HG03378 (cell line): ENCODE measurements at regions not wholly inside any gene's neighbourhood (a gene's known extent, or its start where the extent isn't known, plus 50 kb on each side); places are given as distances from the start of the nearest gene placed in this dataset.

Experiments
- ATAC-seq: cut with Tn5 transposase; IDR thresholded peaks from one replicate; pipeline ENCODE4 v1.9.1; 2021; ENCODE audit warnings: mild to moderate bottlenecking, moderate library complexity; ENCODE audit not compliant: unreplicated experiment

DNA sequence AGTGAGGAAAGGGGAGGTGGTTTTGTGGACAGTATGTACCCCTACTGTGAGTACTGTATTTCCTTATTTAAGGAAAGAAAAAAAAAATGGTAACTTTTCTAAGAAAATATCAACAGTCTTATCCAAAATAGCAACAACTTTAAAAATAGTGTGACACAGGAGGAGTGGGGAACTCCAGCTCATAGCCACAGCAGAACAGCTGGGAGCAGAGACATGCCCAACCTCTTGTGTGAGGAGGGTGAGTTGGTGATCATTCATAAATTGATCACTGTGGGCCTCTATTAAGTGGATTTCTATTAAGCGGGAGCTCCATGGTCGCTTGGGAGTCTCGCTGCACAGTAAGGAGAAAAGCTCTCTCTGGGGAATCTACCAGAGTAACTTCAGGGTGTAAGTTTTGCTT is 158.8 kb upstream of the DUSP10 start:
- ATAC-seq = no peak

DNA sequence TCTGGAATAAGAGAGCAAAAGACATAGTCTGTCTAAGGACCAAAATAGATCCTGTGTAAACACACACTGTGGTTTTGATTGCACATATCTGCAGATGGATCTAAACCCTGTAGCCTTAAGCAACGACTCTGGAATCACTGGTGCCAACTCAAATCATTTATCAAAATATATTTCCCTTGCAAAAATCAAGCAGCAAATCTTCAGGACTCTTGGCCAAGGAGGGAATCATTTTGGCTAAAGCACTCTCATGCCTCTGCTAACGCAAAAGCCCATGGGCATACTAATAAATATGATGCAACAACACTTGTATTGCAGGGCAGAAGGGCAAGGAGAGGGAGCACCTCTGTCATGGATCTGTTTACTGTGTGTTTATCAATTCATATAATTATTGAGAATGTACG is 155.4 kb upstream of the DUSP10 start:
- ATAC-seq = no peak

DNA sequence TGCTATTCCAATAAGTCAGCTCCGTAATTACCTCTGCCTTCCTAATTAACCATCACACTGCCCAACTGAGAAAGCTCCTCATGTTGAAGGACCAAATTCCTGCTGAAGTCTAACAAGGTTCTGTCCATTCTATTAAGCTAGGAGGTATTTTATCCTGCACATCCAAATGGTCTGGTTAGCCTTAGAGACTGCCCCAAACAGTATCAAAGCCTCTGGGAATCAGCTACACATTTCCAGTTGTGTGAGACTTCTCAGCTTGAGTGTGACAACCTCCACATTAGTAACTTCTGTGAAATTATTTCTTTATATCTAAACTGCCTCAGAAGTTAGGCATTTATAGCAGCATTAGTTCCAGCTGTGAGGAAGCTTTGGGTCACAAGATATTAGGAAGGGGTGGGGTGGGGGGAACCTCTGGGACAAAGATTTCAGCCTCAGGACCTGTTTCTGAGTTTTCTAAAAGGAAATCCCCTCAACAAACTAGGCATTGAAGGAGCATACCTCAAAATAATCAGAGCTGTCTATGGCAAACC is 150.5 kb upstream of the DUSP10 start:
- no peak for ATAC-seq

DNA sequence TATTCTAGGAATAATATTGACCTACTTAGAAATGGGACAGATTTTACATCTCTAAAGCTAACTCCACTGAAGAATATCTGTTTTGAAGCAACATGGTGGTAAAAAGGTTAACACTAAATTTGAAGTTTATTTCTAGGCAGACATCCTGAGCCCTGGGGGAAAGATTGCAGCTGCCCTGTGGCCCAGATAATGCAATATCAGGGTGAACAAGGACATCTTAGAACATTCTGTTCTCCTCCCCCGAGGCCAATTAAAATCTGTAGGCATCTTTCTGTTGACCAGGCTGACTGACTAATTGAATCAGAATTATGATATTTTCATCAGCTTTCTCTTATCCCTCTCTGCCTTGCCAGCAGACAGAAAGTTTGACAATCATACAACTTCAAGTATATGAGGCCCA is 149.8 kb upstream of the DUSP10 start:
- ATAC-seq = no peak

DNA sequence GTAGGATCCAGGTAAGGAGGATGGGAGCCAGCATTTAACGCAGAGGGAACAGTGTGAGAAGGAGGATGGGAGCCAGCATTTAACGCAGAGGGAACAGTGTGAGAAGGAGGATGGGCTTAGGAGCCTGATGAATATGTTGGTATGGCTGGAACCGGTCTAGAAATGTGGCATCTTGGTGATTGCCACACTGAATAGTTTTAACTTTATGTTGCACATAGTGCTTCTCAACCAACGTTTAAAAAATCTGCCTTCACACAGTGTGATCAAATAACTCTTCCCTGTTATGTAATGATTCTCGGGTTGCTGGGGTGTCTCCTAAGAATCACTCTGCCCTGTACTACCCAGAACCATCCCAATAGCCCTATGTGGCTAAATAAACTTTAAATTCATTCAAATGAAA is 146.9 kb upstream of the DUSP10 start:
- no peak for ATAC-seq

DNA sequence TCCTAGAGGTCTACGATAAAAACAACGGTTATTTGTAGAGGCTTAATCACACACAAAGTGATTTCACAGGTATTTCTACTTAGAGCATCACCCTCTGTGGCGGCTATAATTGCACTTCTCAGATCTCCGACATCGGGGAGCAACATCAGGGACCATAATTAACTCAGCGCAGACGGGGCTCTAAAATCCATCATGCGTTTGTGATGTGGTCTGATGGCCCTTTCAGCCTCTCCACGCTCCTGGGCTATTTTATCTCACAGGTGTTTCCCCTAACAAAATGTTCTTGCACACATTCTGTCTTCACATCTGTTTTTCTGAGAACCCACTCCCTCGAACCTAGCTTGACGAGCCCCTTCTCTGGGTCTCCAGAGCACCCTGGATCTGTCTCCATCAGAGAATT is 146.3 kb upstream of the DUSP10 start:
- no peak for ATAC-seq

DNA sequence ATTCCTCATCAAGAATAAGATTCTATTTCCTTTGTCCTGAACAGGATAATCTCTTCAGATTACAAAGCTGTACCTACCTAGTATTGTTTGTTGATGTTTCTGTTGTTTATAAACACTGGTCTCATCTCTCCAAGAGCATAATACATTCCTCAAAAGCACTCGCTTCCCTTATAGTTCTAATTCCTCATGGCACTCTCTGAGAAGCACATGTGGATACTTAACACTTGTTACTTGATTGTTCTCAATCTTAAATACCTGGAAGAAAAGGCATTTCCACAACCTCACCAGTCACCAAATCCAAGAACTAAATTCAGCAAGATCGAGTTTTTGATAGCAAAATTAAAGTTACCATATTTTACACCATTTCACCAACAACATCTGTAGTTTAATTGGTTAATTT is 145.9 kb upstream of the DUSP10 start:
- ATAC-seq = no peak

DNA sequence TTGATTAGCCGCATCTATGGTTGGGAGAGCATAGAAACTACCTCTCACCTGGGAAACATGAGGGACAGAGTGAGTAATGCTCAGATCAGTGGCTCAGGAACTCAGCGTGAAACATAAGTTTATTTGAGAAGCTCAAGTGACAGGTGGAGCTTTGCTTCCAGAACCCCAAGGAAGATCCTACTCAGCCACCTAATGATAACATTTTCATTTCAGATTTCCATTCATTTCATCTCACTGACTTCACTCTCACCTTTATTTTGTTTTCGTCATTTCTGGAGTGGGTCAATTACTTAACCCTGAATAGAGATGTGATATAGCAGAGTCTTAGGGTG is 145.5 kb upstream of the DUSP10 start:
- no peak for ATAC-seq

DNA sequence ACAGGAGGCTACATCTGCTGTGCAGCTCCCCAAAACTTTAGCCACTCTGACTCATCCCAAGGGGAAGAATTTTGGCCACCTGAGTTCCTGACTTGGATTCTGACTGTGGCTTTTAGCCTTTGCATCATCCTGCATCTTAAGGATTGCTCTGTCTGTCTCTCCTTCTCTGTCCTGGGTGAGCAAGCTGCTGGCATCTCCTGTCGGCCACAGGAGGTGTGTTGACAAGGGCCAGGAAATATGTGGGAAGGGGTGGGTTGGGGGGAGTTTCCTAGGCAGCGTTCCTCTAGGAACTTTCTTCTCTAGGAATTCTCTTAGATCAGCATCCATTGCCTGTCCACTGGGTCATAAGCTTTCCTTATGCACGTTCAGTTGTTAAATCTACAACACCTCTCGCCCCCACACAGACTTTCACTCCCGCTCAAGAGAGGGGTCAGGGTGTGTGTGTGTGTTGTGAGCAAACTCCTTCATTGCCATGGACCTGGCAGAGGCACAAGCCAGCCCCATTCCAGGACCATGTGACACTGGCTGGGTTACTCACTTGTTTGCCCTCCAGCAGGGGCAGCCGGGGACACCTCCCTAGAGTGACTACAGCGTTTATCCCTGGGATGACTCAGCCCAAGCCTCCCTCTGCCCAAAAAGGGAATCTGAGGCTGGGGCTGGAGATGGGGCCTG is 145.0 kb upstream of the DUSP10 start:
- no peak for ATAC-seq

DNA sequence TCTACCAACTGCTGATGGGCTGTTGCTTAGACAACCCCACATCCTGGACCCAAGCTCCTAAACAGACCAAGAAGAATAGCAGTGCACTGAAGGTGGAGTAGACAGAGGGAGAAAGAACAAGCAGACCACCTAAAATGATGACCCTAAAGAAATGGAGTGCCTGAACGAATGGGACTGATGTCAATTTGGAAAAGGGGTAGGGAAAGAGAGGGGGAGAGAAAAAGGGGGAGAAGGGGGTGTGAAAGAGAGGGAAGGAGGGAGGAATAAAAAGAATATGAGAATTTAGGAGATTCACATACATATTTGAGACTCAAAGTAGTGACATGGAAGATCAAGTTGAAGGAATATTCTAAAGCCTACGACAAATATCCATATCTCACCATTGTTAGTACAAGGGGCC is 144.4 kb upstream of the DUSP10 start:
- ATAC-seq = no peak

DNA sequence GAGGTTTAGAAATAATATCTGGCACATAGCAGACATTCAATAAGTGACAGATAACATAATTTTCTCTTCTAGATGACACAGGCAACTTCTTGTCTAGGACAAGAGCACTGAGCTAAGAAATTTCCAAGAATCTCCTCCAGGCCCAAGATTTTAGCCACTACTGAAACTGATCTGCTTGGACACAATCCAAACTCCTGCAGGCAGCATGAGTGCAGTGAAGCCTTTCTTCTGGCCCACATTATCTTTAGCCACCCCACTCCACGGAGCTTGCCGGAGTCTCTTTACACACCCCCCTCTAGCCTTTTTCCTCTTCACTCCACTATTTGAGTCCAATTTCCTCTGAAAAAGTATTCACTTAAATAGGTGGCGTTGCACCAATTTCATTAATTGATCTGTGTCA is 142.9 kb upstream of the DUSP10 start:
- ATAC-seq = no peak

DNA sequence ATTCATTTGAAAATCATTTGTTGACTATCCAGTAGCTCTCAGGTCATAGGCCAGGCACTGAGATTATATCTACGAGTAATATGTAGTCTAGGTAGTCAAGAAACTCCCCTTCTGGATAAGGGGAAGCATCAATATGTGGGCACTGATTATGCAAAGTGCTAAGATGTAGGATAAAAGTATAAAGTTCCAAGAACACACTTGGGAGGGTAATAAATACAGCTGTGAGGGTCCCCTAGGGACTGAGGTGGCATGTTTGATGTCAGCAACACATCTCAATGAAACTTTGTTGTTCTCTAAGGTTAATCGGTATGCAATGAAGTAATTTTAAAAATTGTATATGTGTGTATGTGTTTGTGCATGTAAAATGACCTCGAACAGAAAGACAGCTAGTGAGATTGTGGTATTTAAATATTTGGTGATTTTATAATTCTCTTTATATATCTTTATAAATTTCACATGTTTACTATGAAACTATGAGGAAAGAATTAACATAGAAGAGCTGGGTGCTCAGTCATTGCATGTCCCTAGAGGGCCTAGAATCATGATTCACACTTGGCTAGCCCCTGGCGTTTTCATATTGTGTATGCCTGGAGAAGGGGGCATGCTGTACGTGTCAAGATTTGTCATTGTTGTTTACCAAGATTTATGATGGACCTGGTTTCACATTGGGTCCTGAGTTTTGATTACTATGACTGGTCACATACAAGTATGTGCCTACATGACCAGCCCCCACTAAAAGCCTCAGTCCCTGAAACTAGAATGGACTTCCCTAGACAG is 140.1 kb upstream of the DUSP10 start:
- no peak for ATAC-seq

DNA sequence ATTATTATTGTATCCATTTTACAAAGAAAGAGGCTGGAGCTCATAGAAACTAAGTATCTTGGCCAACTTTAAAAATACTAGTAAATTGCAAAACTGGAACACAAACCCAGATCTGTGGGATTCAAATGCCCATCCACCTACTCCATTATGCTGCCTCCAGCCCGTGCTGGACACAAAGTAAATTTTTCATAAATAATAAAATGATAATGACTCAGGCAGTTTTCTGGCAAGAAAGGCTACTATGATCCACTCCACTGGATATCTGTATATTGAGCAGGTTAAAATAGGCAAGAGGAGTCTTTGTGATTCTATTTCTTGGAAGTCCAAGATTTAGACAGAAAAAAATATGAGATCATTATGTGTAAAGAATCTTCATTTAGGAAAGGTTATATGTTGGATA is 138.3 kb upstream of the DUSP10 start:
- ATAC-seq = no peak

DNA sequence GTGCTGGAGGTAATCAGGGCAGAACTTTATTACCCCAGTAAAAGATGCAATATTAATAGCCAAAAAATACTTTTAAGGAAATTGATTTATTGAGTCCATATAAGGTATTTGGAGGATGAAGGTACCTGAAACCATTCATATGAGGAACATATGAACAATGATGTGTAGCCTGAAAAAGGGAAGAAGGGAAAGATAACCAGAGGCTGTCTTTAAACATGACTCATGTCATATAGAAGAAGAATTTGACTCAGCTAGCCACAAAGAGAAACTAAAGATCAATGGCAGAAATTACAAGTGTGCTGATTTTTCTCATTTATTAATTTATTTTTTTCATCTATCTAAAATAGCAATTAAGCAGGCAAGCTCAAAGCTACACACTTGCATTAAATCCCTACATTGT is 136.2 kb upstream of the DUSP10 start:
- ATAC-seq = peak; percentile 91

DNA sequence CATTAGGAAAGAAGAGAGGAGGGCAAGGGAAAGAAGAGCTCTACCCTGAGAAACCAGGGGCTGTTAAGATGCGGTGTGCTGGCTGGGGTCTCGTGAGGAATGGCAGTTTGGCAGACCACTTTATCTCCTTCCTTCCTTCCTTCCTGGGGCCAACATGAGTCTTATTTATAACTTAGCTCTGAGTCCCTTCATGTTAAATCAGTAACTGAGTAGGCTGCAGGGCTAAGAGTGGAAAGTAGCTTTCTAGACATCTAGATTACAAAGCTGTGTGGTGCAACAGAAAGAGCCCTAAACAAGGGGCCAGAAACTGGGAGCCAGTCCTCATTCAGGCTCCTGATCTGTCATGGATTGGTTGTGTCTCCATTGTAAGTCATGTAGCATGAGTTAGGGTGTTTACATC is 135.4 kb upstream of the DUSP10 start:
- ATAC-seq = no peak

DNA sequence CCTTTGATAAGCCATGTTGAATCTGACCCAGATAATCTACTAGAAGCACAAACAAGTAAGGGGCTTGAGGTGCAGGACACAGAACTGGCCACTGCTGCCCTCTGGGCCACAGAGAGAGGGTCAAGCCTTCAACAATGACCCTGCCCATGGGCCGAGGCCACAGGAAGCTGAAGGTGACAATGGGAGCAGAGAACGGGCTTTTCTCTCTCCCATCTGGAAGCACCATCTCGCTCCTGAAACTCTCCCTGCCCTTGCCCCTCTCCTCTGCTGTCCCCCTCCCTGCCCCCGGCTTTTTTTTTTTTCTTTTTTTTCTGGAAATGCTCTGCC is 133.1 kb upstream of the DUSP10 start:
- ATAC-seq = no peak

DNA sequence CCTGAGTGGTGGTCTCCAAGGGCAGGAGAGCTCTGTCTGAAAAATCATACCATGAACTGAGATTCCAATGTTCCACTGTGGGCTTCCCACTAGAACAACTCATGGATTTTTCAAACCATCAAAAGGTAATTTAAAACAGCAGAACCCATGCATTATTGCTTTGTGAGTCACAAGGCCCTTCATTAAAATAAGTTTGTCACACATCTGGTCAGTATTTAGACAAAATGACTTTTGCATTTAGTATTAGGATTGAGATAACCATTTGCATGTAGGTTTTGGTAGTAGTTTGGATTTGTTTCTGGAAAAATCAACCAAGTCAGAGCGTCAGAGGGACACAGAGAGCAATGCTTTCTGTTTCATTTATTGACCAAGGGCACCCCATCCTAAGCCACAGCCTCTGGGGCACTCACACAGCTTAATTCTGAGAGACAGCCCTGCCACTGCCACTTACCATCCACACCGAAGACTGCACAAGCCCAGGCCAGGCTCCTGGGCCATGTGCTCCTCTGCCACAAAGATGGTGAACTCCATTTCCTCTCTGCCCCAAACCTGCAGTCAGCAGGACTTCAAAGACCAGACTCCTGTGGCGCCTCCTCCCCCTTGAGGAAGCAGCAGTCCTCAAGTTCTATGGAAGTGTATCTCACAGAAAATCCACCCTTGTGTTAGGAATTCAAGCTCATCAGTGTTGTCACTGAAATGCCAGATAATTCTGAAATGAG is 132.6 kb upstream of the DUSP10 start:
- ATAC-seq = no peak

DNA sequence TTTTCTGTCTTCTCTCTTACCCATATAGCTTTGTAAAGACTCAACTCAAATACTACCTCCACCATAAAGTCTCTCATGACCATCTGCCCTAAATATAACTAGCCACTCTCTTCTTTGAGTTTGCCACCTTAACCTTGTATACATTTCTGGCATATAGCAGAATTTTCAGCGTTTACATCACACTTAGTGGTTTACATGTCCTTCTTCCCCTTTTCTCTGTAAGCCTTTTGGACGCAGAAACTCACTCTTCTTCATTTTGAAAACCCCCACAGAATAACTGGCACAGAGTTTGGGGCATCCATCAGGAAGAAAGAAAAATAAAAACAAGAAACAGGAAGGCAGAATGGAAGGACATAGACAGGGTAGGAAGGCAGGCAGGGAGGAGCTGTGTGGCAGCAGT is 131.8 kb upstream of the DUSP10 start:
- no peak for ATAC-seq

DNA sequence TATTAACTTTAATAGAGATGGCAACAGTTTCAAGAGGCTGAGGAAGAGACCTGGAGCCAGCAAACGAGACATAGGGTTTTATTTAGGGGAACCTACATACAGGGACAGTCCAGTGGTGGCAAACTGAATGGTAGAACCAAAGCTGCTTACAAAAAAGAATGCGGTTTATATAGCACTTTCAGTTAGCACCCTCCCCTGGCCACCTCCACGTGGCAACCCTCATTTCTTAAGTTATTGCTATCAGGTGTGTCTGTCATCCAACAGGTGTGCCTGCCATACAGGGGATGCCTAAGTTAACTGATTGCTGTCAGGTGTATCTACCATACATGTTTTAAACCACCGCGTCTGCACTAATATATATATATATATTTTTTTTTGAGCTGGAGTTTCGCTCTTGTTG is 129.2 kb upstream of the DUSP10 start:
- no peak for ATAC-seq

DNA sequence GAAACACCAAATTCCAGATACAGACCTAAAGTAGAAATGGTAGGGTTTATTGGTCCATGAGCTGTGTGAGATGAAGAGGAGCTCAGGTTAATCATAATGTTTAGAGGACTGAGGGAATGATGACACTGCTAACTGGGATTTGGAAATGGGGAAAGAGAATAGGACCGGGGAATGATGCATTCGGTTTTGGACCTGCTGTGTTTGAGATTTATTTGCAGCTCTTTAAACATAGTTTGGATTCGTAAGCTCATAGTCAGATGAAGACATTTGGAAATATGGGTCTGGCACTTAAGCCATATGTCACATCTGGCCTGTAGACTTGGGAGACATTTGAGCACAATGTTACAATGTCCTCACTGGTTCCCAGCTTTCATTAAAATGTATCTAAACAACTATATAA is 127.9 kb upstream of the DUSP10 start:
- no peak for ATAC-seq

DNA sequence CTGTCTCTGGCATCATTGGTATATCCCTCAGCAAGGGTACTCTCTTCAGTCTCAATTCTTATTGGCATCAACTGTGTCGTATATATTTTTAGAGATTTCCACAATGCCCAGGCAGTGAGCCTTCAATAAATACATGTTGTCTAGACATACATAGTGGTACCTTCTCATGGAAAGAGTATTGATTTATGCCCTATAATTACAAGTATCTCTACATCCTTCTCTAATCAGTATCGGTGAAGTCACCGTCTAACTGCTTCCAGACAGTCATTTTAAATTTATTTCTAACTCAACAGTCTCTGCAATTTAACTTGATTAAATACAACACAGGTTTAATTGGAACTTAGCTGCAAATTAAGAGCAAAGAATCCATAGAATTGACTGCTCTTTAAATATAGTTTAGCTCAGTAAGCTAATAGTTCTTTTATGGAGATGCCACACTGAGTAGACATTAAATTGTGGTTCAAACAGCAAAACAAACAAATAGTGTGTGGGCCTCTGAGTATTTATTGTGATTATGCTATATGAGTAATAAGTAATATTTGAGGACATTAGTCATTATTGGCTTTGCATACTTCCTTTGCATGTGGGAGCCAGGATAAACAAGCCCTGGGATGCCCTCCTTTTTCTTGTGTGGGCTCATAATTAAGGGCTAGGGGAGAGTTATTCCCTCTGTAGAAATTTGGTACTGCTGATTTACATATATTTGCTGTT is 126.9 kb upstream of the DUSP10 start:
- ATAC-seq = no peak

DNA sequence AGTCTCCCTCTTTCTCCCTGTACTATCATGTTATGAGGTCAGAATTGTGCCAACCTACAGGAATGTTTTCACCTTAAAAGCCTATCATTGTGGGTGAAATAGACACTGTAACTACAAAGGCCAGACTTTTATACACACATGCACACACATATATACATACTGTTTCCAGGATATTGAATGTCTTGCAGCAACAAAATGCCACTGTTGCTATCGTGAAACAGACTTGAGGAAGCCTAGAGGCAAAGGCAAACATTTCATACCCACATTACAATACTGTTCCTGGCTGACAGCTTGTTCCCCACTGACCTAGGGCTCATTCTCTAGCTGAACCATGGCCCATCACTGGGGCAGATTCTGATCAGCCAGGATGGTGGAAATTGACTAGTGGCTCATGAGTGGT is 125.1 kb upstream of the DUSP10 start:
- ATAC-seq = no peak
